GM18873 (cell line): ENCODE measurements at regions not wholly inside any gene's neighbourhood (a gene's known extent, or its start where the extent isn't known, plus 50 kb on each side); places are given as distances from the start of the nearest gene placed in this dataset.

Experiments
- ATAC-seq: cut with Tn5 transposase; IDR thresholded peaks from one replicate; pipeline ENCODE4 v1.9.1; 2021; ENCODE audit warnings: mild to moderate bottlenecking, moderate library complexity, moderate number of reproducible peaks; ENCODE audit not compliant: unreplicated experiment, low FRiP score

GRCh38 chr10:129032372-129033313 lies 434.4 kb upstream of the MGMT start:
- no peak for ATAC-seq

GRCh38 chr10:129033340-129033739 lies 433.7 kb upstream of the MGMT start:
- no peak for ATAC-seq

GRCh38 chr10:129033790-129034272 lies 433.2 kb upstream of the MGMT start:
- ATAC-seq: no peak

GRCh38 chr10:129035052-129035827 lies 431.8 kb upstream of the MGMT start:
- ATAC-seq: no peak

GRCh38 chr10:129038522-129038921 lies 428.5 kb upstream of the MGMT start:
- ATAC-seq: no peak

GRCh38 chr10:129039406-129040370 lies 427.4 kb upstream of the MGMT start:
- ATAC-seq: no peak

GRCh38 chr10:129040377-129040776 lies 426.7 kb upstream of the MGMT start:
- ATAC-seq: no peak

GRCh38 chr10:129041916-129042315 lies 425.1 kb upstream of the MGMT start:
- no peak for ATAC-seq

- ATAC-seq: no peak
Observed at GRCh38 chr10:129042776-129043595, 424.1 kb upstream of the MGMT start.

GRCh38 chr10:129043691-129044090 lies 423.4 kb upstream of the MGMT start:
- no peak for ATAC-seq

- ATAC-seq: no peak
Observed at GRCh38 chr10:129045599-129045998, 421.4 kb upstream of the MGMT start.

GRCh38 chr10:129046065-129046681 lies 420.9 kb upstream of the MGMT start:
- ATAC-seq: no peak

- ATAC-seq: no peak
Observed at GRCh38 chr10:129046962-129047361, 420.1 kb upstream of the MGMT start.

GRCh38 chr10:129047600-129047999 lies 419.4 kb upstream of the MGMT start:
- ATAC-seq: no peak

- no peak for ATAC-seq
Observed at GRCh38 chr10:129048513-129048912, 418.5 kb upstream of the MGMT start.

- no peak for ATAC-seq
Observed at GRCh38 chr10:129049501-129049900, 417.5 kb upstream of the MGMT start.

- no peak for ATAC-seq
Observed at GRCh38 chr10:129055225-129055624, 411.8 kb upstream of the MGMT start.

GRCh38 chr10:129055986-129056385 lies 411.1 kb upstream of the MGMT start:
- no peak for ATAC-seq
